Tibial nerve (tissue), 4 donors: ENCODE measurements at regions not wholly inside any gene's neighbourhood (a gene's known extent, or its start where the extent isn't known, plus 50 kb on each side); places are given as distances from the start of the nearest gene placed in this dataset.

Experiments
- CTCF ChIP-seq, 5 experiments: fragments of 200-600 bp in 3 of 5; fragments of 450-650 bp in 2 of 5; sonication (generic) in 3 of 5; IDR thresholded peaks; one replicate each; pipeline ENCODE4 v1.5.1; 2016 to 2019; ENCODE audit warnings: antibody characterized with exemption in 5 of 5, mild to moderate bottlenecking in 3 of 5, moderate library complexity in 2 of 5
- EP300 ChIP-seq, 2 donors: sonication (generic); formaldehyde crosslinking; IDR thresholded peaks; one replicate each; pipeline ENCODE4 v1.6.1; 2017; ENCODE audit warnings: antibody characterized with exemption in 2 of 2, mild to moderate bottlenecking in 1 of 2
- POLR2A ChIP-seq, 2 donors: fragments of 450-650 bp; IDR thresholded peaks; one replicate each; pipeline ENCODE4 v1.6.1; 2017; ENCODE audit warnings: antibody characterized with exemption in 2 of 2, mild to moderate bottlenecking in 2 of 2, moderate library complexity in 2 of 2

DNA sequence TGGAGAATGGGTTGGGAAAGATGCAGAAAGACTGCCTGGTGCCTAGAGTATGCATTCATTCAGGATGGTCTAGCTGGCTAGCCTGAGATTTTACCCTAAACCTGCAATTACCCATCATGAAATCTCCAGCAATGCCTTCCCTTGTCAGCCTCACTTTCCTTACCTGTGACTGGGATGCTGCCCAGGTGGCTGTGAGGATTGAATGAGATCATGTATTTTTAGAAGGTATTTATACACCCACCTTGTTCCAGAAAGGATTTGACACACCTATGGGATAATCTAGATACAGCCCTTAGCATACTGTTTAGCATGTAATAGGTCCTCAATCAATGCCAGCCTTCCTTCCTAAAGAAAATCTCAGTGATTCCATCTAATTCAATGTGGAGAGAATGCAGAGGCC is 561.4 kb downstream of the CDK5RAP2 start:
- TF ChIP-seq CTCF (IDR thresholded peaks at IDR 0.05): no peak
- no peak for TF ChIP-seq POLR2A (IDR thresholded peaks at IDR 0.05)
- TF ChIP-seq EP300 (IDR thresholded peaks at IDR 0.05): no peak
